ENCODE measurements at regions not wholly inside any gene's neighbourhood (a gene's known extent, or its start where the extent isn't known, plus 50 kb on each side); places are given as distances from the start of the nearest gene placed in this dataset.

- TF ChIP-seq POLR2A (IDR thresholded peaks at IDR 0.05), result no peak
- TF ChIP-seq, protein P1, sequence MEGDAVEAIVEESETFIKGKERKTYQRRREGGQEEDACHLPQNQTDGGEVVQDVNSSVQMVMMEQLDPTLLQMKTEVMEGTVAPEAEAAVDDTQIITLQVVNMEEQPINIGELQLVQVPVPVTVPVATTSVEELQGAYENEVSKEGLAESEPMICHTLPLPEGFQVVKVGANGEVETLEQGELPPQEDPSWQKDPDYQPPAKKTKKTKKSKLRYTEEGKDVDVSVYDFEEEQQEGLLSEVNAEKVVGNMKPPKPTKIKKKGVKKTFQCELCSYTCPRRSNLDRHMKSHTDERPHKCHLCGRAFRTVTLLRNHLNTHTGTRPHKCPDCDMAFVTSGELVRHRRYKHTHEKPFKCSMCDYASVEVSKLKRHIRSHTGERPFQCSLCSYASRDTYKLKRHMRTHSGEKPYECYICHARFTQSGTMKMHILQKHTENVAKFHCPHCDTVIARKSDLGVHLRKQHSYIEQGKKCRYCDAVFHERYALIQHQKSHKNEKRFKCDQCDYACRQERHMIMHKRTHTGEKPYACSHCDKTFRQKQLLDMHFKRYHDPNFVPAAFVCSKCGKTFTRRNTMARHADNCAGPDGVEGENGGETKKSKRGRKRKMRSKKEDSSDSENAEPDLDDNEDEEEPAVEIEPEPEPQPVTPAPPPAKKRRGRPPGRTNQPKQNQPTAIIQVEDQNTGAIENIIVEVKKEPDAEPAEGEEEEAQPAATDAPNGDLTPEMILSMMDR (IDR thresholded peaks at IDR 0.05), result no peak
Observed at GRCh38 chr2:234211797-234212196, 161.3 kb downstream of the SPP2 start.

All from lower leg skin (tissue), 3 donors.